ENCODE measurements at regions not wholly inside any gene's neighbourhood (a gene's known extent, or its start where the extent isn't known, plus 50 kb on each side); places are given as distances from the start of the nearest gene placed in this dataset.

GRCh38 chr3:153596401-153596800, 434.4 kb downstream of the RAP2B start:
- no peak for DNase-seq (ENCODE audit: low read depth, low spot score)
- ChIA-PET RAD21 (ENCODE audit: low non-redundant PET in 1 of 2, low total read pairs in 2 of 2, uncharacterized antibody in 2 of 2, unreplicated experiment in 2 of 2) (no interaction called here), CTCF (no interaction called here), POLR2A (no interaction called here)
- BruUV-seq (replicated peaks) = no TSS peak
- Histone ChIP-seq H3K79me2 (ENCODE audit: insufficient read depth, low read length) (no peaks in the 10 kb centered on the region), H3K4me1 (ENCODE audit: control insufficient read depth in 1 of 2, insufficient read depth in 2 of 2, low read length in 2 of 2) (peaks cover 0 to 9% of the 10 kb centered on the region in 2 experiments; a peak in 2 of 4 replicates), H4K20me1 (ENCODE audit: insufficient read depth) (no peaks in the 10 kb centered on the region), H3K9ac (ENCODE audit: low read length) (no peak overlapping the region), H3K4me2 (ENCODE audit: low read length) (no peak overlapping the region), H2AFZ (ENCODE audit: low read depth, low read length, poor library complexity, severe bottlenecking) (no peak overlapping the region), H3K36me3 (ENCODE audit: control insufficient read depth in 1 of 2, insufficient read depth in 2 of 2, low read length in 2 of 2) (no peaks in the 10 kb centered on the region; a peak in 1 of 4 replicates), H3K9me2 (ENCODE audit: insufficient read depth) (no peaks in the 10 kb centered on the region), H3K4me3 (replicated peaks in 1 of 2; ENCODE audit: low read depth in 1 of 2, low read length in 2 of 2) (no peak overlapping the region), H3K27me3 (ENCODE audit: insufficient read depth, low read length) (no peaks in the 10 kb centered on the region), H3K27ac (ENCODE audit: low read depth, low read length) (no peak overlapping the region), H3K9me3 (ENCODE audit: control insufficient read depth in 1 of 2, insufficient read depth in 1 of 2, low read depth in 1 of 2, low read length in 2 of 2) (no peaks in the 10 kb centered on the region)
- TF ChIP-seq EGR1 (IDR thresholded peaks at IDR 0.05; ENCODE audit: low read depth) = no peak
- no peak for TF ChIP-seq ZFX (IDR thresholded peaks at IDR 0.05)
- TF ChIP-seq ATF3 (IDR thresholded peaks at IDR 0.05) = no peak
- TF ChIP-seq RAD21 (IDR thresholded peaks at IDR 0.05; ENCODE audit: low read depth) = no peak
- TF ChIP-seq ZBTB33 (IDR thresholded peaks at IDR 0.05; ENCODE audit: extremely low read depth, insufficient replicate concordance, low read length) = no peak
- TF ChIP-seq POLR2AphosphoS5 (IDR thresholded peaks at IDR 0.05; ENCODE audit: low read depth, low read length) = no peak
- TF ChIP-seq SRF (IDR thresholded peaks at IDR 0.05; ENCODE audit: low read depth) = no peak
- TF ChIP-seq REST (IDR thresholded peaks at IDR 0.05; ENCODE audit: low read depth) = no peak
- TF ChIP-seq SIN3A (IDR thresholded peaks at IDR 0.05; ENCODE audit: low read depth) = no peak
- TF ChIP-seq, protein P1, sequence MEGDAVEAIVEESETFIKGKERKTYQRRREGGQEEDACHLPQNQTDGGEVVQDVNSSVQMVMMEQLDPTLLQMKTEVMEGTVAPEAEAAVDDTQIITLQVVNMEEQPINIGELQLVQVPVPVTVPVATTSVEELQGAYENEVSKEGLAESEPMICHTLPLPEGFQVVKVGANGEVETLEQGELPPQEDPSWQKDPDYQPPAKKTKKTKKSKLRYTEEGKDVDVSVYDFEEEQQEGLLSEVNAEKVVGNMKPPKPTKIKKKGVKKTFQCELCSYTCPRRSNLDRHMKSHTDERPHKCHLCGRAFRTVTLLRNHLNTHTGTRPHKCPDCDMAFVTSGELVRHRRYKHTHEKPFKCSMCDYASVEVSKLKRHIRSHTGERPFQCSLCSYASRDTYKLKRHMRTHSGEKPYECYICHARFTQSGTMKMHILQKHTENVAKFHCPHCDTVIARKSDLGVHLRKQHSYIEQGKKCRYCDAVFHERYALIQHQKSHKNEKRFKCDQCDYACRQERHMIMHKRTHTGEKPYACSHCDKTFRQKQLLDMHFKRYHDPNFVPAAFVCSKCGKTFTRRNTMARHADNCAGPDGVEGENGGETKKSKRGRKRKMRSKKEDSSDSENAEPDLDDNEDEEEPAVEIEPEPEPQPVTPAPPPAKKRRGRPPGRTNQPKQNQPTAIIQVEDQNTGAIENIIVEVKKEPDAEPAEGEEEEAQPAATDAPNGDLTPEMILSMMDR (IDR thresholded peaks at IDR 0.05 in 2 of 3, conservative IDR thresholded peaks at IDR 0.05 in 1 of 3; ENCODE audit: borderline replicate concordance in 1 of 3, insufficient read depth in 1 of 3, low read depth in 2 of 3, low read length in 2 of 3) = no peak
- no peak for TF ChIP-seq FOSL1 (IDR thresholded peaks at IDR 0.05; ENCODE audit: low read depth)
- TF ChIP-seq YY1 (IDR thresholded peaks at IDR 0.05; ENCODE audit: extremely low read depth, insufficient replicate concordance, low read depth, low read length) = no peak
- TF ChIP-seq EZH2phosphoT487 (IDR thresholded peaks at IDR 0.05; ENCODE audit: borderline replicate concordance) = no peak
- TF ChIP-seq CEBPB (IDR thresholded peaks at IDR 0.05; ENCODE audit: low read depth) = no peak
- TF ChIP-seq ZNF274 (IDR thresholded peaks at IDR 0.05; ENCODE audit: low read depth, low read length) = no peak
- TF ChIP-seq CBX3 (IDR thresholded peaks at IDR 0.05; ENCODE audit: low read depth) = no peak
- no peak for TF ChIP-seq JUND (IDR thresholded peaks at IDR 0.05)
- TF ChIP-seq MAX (IDR thresholded peaks at IDR 0.05) = no peak
- no peak for ATAC-seq
- intact Hi-C loops (cut with micrococcal nuclease) = loop anchor here (5.0 to 10.0 kb wide), 2 partner anchors 422 to 554 kb away; no protein-coding TSS in a partner anchor

Data from HCT116 (cell line).